ENCODE measurements at regions not wholly inside any gene's neighbourhood (a gene's known extent, or its start where the extent isn't known, plus 50 kb on each side); places are given as distances from the start of the nearest gene placed in this dataset.

DNA sequence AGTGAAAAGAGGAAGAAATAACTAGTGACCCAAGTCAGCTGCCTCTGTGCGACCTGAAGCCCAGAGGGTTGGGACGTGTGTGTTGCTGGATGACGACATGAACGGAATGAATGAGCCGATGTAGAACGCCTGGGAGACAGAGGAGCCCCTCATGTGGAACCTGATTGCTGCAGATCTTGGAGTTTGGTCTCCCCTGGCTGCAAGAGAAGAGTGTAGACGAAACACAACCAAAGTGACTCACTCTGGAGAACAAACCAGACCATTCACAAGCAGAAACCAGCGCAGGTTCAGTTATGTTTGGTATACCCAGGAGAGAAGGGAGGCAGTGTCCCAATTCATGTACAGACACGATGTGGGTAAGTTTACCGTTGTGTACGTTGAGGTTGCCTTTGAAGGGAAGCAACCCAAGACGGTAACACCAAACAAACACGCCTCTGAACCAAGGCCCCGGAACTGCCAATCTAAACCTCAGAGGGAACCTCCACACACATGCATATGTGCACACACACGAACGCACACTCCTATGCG lies 265.9 kb downstream of the BMP7 start:
- TF ChIP-seq, protein P1, sequence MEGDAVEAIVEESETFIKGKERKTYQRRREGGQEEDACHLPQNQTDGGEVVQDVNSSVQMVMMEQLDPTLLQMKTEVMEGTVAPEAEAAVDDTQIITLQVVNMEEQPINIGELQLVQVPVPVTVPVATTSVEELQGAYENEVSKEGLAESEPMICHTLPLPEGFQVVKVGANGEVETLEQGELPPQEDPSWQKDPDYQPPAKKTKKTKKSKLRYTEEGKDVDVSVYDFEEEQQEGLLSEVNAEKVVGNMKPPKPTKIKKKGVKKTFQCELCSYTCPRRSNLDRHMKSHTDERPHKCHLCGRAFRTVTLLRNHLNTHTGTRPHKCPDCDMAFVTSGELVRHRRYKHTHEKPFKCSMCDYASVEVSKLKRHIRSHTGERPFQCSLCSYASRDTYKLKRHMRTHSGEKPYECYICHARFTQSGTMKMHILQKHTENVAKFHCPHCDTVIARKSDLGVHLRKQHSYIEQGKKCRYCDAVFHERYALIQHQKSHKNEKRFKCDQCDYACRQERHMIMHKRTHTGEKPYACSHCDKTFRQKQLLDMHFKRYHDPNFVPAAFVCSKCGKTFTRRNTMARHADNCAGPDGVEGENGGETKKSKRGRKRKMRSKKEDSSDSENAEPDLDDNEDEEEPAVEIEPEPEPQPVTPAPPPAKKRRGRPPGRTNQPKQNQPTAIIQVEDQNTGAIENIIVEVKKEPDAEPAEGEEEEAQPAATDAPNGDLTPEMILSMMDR (conservative IDR thresholded peaks at IDR 0.05), result no peak
- TF ChIP-seq ZFX (IDR thresholded peaks at IDR 0.05), result no peak
